Activated T-cell treated with anti-CD3 and anti-CD28 coated beads, Interleukin-2, amount 50 U/mL, for 72 hours (primary cell): ENCODE measurements at regions not wholly inside any gene's neighbourhood (a gene's known extent, or its start where the extent isn't known, plus 50 kb on each side); places are given as distances from the start of the nearest gene placed in this dataset.

Experiments used
- ATAC-seq, 2 donors: fragments of 150-1000 bp; cut with Tn5 transposase; replicated peaks in 1 of 2; 2 replicates each; pipeline ENCODE4 v1.10.0; 2021; ENCODE audit warnings: moderate library complexity in 2 of 2, mild to moderate bottlenecking in 1 of 2
- DNase-seq, 2 donors: peaks; one replicate each; pipeline ENCODE4 v3.0.0; 2021 to 2022; ENCODE audit warnings: mixed read lengths in 1 of 2
- H3K27ac Mint-ChIP-seq: one replicate; pipeline ENCODE4 v1.8.0; 2022; ENCODE audit warnings: mild to moderate bottlenecking, moderate library complexity, mixed read lengths
- H3K27me3 Mint-ChIP-seq: one replicate; pipeline ENCODE4 v1.8.0; 2022; ENCODE audit warnings: low read depth, mixed read lengths
- H3K36me3 Mint-ChIP-seq, 2 donors: one replicate each; pipeline ENCODE4 v1.8.0; 2022; ENCODE audit warnings: mixed read lengths in 2 of 2, mild to moderate bottlenecking in 1 of 2; ENCODE audit not compliant: insufficient read depth in 2 of 2
- H3K4me1 Mint-ChIP-seq: one replicate; pipeline ENCODE4 v1.8.0; 2022; ENCODE audit warnings: low read depth, mixed read lengths
- H3K4me3 Mint-ChIP-seq, 2 donors: one replicate each; pipeline ENCODE4 v1.8.0; 2022; ENCODE audit warnings: mild to moderate bottlenecking in 2 of 2, mixed read lengths in 2 of 2, moderate library complexity in 2 of 2
- H3K9me3 Mint-ChIP-seq, 2 donors: one replicate each; pipeline ENCODE4 v1.8.0; 2022; ENCODE audit warnings: mixed read lengths in 2 of 2

- peaks cover 0 to 2% of the 10 kb centered on the region in 2 donors for H3K36me3 Mint-ChIP-seq
- DNase-seq (no peak), ATAC-seq (no peak)
- no peak overlapping the region for H3K4me3 Mint-ChIP-seq
- peaks cover 16% of the 10 kb centered on the region for H3K4me1 Mint-ChIP-seq
- H3K27ac Mint-ChIP-seq = no peak overlapping the region
- peaks cover 0 to 2% of the 10 kb centered on the region in 2 donors for H3K9me3 Mint-ChIP-seq
- no peaks in the 10 kb centered on the region for H3K27me3 Mint-ChIP-seq
Measured at GRCh38 chr2:207275779-207276178, 110.0 kb upstream of the KLF7 start.

DNA sequence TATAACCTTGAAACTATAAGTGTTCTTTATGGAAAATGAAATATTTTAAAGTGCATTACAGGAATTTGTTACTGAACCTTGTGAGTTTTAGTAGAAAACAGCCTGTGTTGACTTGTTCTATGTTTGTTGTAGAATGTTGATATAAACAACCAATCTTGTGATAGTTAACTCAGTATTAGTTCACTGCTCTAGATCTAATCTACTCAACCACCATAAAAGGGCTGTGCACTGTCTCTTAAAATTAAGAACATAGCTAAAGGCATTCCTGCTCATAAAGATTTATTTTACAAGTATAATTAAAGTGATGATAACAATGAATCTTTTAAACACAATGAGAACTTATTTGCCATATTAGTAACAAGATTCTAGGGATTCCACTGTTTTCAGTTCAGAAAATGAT lies 110.5 kb upstream of the KLF7 start:
- H3K27ac Mint-ChIP-seq = no peak overlapping the region
- H3K9me3 Mint-ChIP-seq = peaks cover 0 to 2% of the 10 kb centered on the region in 2 donors
- H3K27me3 Mint-ChIP-seq = no peaks in the 10 kb centered on the region
- peaks cover 0 to 2% of the 10 kb centered on the region in 2 donors for H3K36me3 Mint-ChIP-seq
- H3K4me1 Mint-ChIP-seq = peaks cover 17% of the 10 kb centered on the region
- ATAC-seq = no peak
- DNase-seq = no peak
- H3K4me3 Mint-ChIP-seq = no peak overlapping the region

- Mint-ChIP-seq H3K36me3 (peaks cover 2 to 3% of the 10 kb centered on the region in 2 donors), H3K9me3 (peaks cover under 1 to 2% of the 10 kb centered on the region in 2 donors), H3K27me3 (no peaks in the 10 kb centered on the region), H3K4me3 (no peak overlapping the region), H3K27ac (no peak overlapping the region), H3K4me1 (peaks cover 23% of the 10 kb centered on the region)
- DNase-seq (no peak), ATAC-seq (no peak)
Measured at GRCh38 chr2:207276858-207277257, 111.1 kb upstream of the KLF7 start.

DNA sequence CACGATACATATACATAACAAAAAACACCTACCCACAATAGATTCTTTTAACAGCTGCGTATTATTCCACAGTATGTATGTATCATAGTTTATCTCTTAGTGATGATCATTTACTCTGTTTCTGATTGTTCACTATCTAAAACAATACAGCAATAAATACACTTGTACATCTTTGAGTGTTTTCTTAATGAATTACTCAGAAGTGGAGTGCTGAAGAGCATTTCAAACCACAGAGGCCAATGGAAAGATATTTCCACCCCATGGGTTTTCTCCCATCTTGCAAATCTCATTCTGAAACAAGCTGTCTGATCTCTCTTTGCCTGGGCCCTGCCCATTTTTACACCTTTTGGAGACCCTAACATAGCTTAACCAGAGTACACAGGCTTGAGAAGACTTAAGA lies 113.8 kb upstream of the KLF7 start:
- DNase-seq (peak; percentile 24 to 29), ATAC-seq (peak; percentile 84 to 89)
- H3K36me3 Mint-ChIP-seq = peaks cover 5 to 14% of the 10 kb centered on the region in 2 donors
- H3K27me3 Mint-ChIP-seq = no peaks in the 10 kb centered on the region
- H3K27ac Mint-ChIP-seq = peak overlapping the region; percentile 76
- H3K9me3 Mint-ChIP-seq = peaks cover 3% of the 10 kb centered on the region in 2 donors
- peak overlapping the region in 1 of 2 donors; percentile 64 for H3K4me3 Mint-ChIP-seq
- peaks cover 46% of the 10 kb centered on the region for H3K4me1 Mint-ChIP-seq

DNA sequence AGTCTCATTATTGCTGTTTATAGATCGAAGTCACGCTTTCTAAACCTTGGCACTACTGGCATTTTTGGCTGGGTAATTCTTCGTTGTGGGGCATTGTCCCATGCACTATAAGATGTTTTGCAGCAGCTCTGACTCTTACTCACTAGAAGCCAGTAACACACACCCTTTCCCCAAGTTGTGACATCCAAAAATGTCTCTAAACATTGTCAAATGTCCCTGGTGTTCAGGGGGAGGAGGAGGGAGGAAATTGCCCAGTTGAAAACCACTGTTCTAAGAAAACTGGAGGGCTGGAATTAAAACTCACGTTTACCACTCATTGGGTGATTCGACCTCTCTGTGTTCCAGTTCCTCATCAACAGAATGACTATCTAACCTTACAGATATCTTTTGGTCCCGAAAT lies 115.7 kb upstream of the KLF7 start:
- Mint-ChIP-seq H3K36me3 (peaks cover 5 to 14% of the 10 kb centered on the region in 2 donors), H3K4me3 (no peak overlapping the region), H3K4me1 (peaks cover 65% of the 10 kb centered on the region), H3K27me3 (no peaks in the 10 kb centered on the region), H3K9me3 (peaks cover 1 to 3% of the 10 kb centered on the region in 2 donors), H3K27ac (no peak overlapping the region)
- ATAC-seq (no peak), DNase-seq (no peak)

- DNase-seq (no peak), ATAC-seq (no peak)
- peak overlapping the region; percentile 70 for H3K27ac Mint-ChIP-seq
- H3K9me3 Mint-ChIP-seq = peaks cover 1 to 3% of the 10 kb centered on the region in 2 donors
- no peaks in the 10 kb centered on the region for H3K27me3 Mint-ChIP-seq
- H3K4me1 Mint-ChIP-seq = peaks cover 77% of the 10 kb centered on the region
- peak overlapping the region; percentile 67 to 86 for H3K4me3 Mint-ChIP-seq
- H3K36me3 Mint-ChIP-seq = peaks cover 5 to 14% of the 10 kb centered on the region in 2 donors
Measured at GRCh38 chr2:207282916-207283315, 117.2 kb upstream of the KLF7 start.

- peaks cover 81% of the 10 kb centered on the region for H3K4me1 Mint-ChIP-seq
- DNase-seq = peak in 1 of 2 donors; percentile 17
- no peaks in the 10 kb centered on the region for H3K27me3 Mint-ChIP-seq
- H3K36me3 Mint-ChIP-seq = peaks cover 5 to 14% of the 10 kb centered on the region in 2 donors
- ATAC-seq = no peak
- peaks cover 1 to 3% of the 10 kb centered on the region in 2 donors for H3K9me3 Mint-ChIP-seq
- peak overlapping the region; percentile 67 to 86 for H3K4me3 Mint-ChIP-seq
- H3K27ac Mint-ChIP-seq = no peak overlapping the region
Measured at GRCh38 chr2:207283356-207283755, 117.6 kb upstream of the KLF7 start.

GRCh38 chr2:207284556-207285472 lies 119.1 kb upstream of the KLF7 start:
- H3K27ac Mint-ChIP-seq = no peak overlapping the region
- peaks cover 1 to 3% of the 10 kb centered on the region in 2 donors for H3K9me3 Mint-ChIP-seq
- peaks cover 5 to 13% of the 10 kb centered on the region in 2 donors for H3K36me3 Mint-ChIP-seq
- H3K4me3 Mint-ChIP-seq = peak overlapping the region; percentile 15 to 46
- ATAC-seq = no peak
- H3K27me3 Mint-ChIP-seq = no peaks in the 10 kb centered on the region
- DNase-seq = no peak
- peaks cover 86% of the 10 kb centered on the region for H3K4me1 Mint-ChIP-seq

- no peak for DNase-seq
- peak overlapping the region; percentile 27 for H3K27ac Mint-ChIP-seq
Measured at GRCh38 chr2:207285473-207285815, 119.7 kb upstream of the KLF7 start.

DNA sequence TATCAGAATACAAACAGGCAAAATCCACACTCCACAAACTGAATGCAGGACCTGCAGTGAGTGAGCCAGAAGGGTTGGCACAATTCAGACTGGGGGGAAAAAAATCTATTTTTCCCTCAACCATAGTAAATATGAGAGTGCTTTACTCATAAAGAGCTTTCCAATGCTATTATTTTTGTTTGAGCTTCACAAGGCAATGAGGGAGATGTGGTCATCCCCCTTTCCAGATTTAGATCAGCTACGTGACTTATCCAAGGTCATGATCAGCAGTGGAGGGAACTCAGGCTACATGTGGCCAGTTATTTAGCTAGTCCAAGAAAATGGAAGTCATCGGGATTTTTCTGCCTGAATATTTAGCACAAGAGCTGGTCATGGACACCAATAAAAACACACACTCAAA lies 120.4 kb upstream of the KLF7 start:
- DNase-seq (peak; percentile 27 to 33), ATAC-seq (peak; percentile 70 to 71)
- H3K36me3 Mint-ChIP-seq = peaks cover 7 to 13% of the 10 kb centered on the region in 2 donors
- H3K27me3 Mint-ChIP-seq = no peaks in the 10 kb centered on the region
- H3K4me1 Mint-ChIP-seq = peaks cover 92% of the 10 kb centered on the region
- H3K4me3 Mint-ChIP-seq = peak overlapping the region; percentile 1 to 10
- H3K27ac Mint-ChIP-seq = no peak overlapping the region
- peaks cover 5 to 6% of the 10 kb centered on the region in 2 donors for H3K9me3 Mint-ChIP-seq

More at GRCh38 chr2:207285473-207285815, 119.7 kb upstream of the KLF7 start:
- Mint-ChIP-seq H3K4me3 (peak overlapping the region; percentile 15 to 28), H3K4me1 (peaks cover 86% of the 10 kb centered on the region), H3K9me3 (peaks cover 1 to 3% of the 10 kb centered on the region in 2 donors), H3K27me3 (no peaks in the 10 kb centered on the region), H3K36me3 (peaks cover 5 to 13% of the 10 kb centered on the region in 2 donors)
- ATAC-seq = no peak

DNA sequence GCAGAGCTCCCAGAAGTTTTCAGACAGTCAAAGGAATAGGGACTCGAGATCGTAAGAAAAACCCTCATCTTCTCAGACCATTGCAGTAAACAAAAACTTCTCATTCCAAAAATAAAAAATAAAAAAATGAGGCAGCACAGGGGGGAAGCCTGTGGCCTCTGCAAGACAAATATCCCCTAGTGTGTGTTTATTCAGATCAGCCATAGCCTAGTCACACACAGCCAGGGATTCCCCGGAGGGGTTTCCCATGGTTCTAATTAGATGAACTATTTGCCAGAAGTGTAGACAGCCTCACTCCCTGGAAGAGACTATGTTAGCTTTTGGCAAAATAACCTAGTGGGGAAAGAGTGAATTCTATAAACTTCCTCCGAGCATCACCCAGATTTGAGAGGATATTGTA lies 122.9 kb upstream of the KLF7 start:
- Mint-ChIP-seq H3K27me3 (no peaks in the 10 kb centered on the region), H3K9me3 (peaks cover 3 to 9% of the 10 kb centered on the region in 2 donors), H3K27ac (peak overlapping the region; percentile 29), H3K36me3 (peaks cover 0 to 7% of the 10 kb centered on the region in 2 donors), H3K4me1 (peaks cover 92% of the 10 kb centered on the region), H3K4me3 (peak overlapping the region; percentile 23 to 60)
- DNase-seq = peak; percentile 60 to 67
- peak; percentile 49 to 56 for ATAC-seq

- peak overlapping the region; percentile 64 for H3K27ac Mint-ChIP-seq
- DNase-seq (no peak), ATAC-seq (no peak)
- H3K4me3 Mint-ChIP-seq = peak overlapping the region; percentile 23 to 60
- no peaks in the 10 kb centered on the region for H3K27me3 Mint-ChIP-seq
- peaks cover 85% of the 10 kb centered on the region for H3K4me1 Mint-ChIP-seq
- peaks cover 3 to 9% of the 10 kb centered on the region in 2 donors for H3K9me3 Mint-ChIP-seq
- peaks cover 0 to 7% of the 10 kb centered on the region in 2 donors for H3K36me3 Mint-ChIP-seq
Measured at GRCh38 chr2:207289295-207290018, 123.7 kb upstream of the KLF7 start.
